HG02571 (cell line): ENCODE measurements at regions not wholly inside any gene's neighbourhood (a gene's known extent, or its start where the extent isn't known, plus 50 kb on each side); places are given as distances from the start of the nearest gene placed in this dataset.

ENCODE experiments used
- ATAC-seq: cut with Tn5 transposase; IDR thresholded peaks from one replicate; pipeline ENCODE4 v1.9.1; 2021; ENCODE audit warnings: mild to moderate bottlenecking, moderate library complexity; ENCODE audit not compliant: unreplicated experiment

DNA sequence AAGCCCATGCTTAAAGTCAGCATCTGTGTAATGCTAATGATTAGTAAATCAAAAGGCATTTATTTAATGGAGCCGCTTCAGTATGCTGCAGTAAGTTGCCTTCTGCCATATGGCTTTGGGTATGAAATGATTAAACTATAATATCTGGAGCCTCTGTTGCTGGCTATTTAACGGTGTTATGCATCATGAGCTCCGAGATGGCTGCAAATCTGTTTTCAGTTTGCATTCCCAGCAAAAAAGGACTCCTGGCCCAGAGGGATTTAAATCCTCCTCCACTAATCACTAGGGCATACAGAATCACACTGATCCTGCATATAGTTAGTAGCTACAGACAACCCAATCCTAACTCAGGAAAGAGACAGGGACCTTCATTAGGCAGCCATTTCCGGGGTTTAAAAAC, 171.5 kb upstream of the EEA1 start:
- ATAC-seq: no peak

GRCh38 chr12:93101367-93101766, 172.3 kb upstream of the EEA1 start:
- ATAC-seq: no peak

GRCh38 chr12:93102312-93102711, 173.2 kb upstream of the EEA1 start:
- no peak for ATAC-seq

DNA sequence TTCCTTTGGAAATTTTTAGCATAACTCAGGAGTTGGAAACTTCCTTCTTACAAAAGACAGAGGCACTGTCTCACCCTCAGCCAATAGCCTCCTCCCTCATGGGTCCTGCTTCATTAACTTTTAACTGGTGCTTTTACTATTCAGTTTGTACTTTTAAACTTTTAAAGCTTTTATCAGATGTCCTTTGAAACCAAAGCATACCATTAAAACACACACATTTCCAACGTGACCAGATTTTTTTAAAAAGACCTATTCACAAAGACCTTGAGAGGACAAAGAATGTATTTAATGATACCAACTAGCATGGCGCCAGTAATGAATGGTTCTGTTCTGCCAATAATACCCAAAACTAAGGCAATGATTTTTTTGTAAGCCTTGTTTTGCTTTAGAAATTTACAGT, 173.6 kb upstream of the EEA1 start:
- no peak for ATAC-seq

GRCh38 chr12:93103154-93103553, 174.1 kb upstream of the EEA1 start:
- no peak for ATAC-seq

DNA sequence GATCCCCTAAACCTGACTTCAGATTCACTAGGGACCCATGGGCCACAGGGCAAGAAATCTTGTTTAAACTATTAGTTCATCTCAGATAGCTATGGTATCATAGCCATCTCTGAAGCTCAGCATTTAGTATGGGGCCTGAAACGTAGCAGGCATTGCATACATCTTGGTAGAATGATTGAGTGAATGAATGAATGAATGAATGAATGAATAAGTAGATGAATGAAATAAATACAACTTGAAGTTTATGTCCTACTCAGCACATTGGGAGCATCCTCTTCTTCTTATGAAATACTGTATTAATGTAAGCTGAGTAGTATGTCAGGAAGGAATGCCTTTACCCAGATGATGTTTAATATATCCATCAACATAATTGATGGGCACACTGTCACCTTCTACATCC, 175.4 kb upstream of the EEA1 start:
- no peak for ATAC-seq

GRCh38 chr12:93106910-93107309, 177.8 kb upstream of the EEA1 start:
- ATAC-seq: no peak

DNA sequence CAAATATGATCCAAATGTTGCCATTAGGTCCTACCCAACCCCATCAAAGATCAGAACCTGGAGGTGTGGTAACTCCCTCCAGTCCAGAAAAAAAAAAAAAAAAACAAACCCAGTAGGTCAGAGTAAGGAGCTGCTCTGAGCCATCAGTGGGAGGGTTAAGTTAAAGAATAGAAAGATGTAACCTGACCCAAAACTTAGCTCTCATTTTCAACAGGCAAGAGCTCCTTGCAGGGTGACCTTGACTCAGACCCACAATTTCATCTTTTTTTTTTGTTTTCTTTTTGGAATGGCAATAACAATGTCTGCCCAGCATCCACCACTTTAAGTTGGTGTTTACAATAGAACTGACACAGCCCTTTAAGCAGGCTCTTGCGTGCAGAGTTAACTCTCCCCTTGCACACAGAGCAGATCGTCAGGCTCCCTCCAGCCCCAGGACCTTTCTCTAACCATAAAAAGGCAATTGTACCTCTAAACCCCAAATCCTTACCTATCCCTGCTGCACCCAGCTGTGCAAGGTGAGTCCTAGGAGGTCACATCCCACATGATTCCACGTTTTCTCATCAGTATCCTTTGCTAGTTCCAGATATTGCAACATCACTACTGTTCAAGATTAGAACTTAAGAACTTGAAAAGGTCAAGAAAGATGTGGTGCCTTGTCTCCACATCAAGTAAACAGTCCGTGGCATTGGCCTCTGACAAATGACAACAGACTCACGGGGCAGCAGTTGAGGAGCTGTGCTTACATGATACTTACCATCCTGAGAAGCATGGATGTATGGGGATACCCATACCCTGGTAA, 178.6 kb upstream of the EEA1 start:
- ATAC-seq: no peak

- no peak for ATAC-seq
Observed at GRCh38 chr12:93108985-93109384, 179.9 kb upstream of the EEA1 start.

GRCh38 chr12:93109551-93110203, 180.6 kb upstream of the EEA1 start:
- no peak for ATAC-seq

DNA sequence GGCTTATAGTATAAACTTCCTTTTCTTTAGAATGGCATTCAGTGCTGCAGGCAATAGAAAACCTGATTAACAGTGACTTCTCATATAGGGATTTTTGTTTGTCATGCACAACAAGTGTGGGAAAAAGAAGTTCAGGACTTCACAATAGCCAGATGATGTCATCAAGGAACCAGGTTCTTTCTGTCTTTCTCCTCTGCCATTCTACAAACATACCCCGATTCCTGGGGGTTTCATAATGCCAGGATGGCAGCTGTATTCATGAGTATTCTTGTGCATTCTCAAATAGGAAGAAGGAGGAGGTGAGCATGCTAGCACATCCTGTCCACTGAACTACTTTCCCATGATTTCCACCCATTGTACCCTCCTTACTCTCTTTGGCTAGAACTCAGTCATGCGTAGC, 182.7 kb upstream of the EEA1 start:
- no peak for ATAC-seq

- ATAC-seq: no peak
Observed at GRCh38 chr12:93113317-93114006, 184.4 kb upstream of the EEA1 start.

DNA sequence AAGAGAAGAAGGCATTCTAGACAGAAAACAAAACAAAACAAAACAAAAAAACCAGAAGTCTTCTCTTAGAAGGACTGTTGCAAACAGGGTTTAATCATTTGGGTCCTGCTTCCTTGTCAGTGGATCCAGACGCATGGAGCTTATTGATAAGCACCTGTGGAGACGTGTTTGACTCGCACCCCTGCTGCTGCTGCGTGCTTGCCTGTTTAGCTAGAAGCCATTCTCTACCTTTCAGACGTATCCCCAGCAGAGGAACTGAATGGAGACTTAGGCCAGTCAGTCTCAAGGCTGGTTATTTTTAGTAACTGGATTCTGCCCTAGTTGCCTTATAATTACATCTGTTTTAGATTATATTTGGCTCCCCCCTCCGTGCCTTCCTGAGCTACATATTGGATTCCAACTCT, 186.1 kb upstream of the EEA1 start:
- no peak for ATAC-seq

DNA sequence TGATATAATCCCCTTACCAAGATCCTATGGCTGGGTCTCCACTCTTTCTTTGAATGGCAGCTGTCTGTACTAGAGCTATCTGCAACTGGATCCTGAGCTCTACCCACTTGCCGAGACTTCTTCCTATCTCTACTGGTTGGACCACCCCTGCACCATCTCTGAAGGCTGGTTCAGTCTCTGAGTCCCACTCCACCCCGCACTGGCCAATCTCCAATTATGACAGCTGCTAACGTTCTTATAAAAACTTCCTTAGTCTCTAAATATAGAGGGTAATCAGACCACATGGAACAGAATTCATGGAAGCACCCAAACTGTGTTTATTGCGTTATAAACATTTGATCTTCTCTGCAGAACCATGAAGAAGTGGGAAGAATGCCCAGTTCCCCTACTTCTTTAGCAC, 186.6 kb upstream of the EEA1 start:
- no peak for ATAC-seq

- ATAC-seq: no peak
Observed at GRCh38 chr12:93116632-93117031, 187.5 kb upstream of the EEA1 start.

DNA sequence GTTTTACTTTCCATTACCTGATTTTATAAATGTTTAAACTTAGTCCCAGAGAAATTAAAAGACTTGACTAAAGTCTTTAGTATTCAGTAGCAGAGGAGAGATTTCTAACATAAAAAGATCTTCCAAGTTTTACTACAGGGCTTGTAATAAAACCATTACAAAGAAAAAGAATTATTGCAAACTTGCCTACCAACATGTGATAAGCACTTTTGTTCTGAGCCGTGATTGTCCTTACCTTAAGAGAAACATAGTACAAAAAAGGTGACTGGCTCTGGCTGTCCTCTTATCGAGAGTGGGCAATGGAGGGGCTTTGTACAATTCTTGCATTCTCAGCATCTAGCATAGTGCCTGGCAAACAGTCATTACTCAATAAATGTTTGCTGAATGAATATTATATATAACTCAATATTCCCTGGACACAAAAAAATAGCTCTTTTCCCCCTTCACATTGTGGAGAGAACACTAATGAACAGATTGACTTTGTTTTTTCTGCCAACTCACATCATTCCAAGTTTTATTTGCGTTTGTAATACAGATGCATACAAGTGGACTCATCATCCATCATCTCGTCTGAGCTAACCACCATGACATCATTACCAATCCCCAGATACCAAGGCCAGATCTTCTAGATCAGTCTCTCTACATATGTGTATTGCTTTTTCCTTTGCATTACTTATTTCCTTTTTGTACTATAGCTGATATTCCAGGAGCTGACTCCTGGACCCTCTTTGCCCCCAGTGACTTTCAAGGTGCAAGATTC, 192.8 kb upstream of the EEA1 start:
- no peak for ATAC-seq

GRCh38 chr12:93122569-93123091, 193.5 kb upstream of the EEA1 start:
- ATAC-seq: no peak

DNA sequence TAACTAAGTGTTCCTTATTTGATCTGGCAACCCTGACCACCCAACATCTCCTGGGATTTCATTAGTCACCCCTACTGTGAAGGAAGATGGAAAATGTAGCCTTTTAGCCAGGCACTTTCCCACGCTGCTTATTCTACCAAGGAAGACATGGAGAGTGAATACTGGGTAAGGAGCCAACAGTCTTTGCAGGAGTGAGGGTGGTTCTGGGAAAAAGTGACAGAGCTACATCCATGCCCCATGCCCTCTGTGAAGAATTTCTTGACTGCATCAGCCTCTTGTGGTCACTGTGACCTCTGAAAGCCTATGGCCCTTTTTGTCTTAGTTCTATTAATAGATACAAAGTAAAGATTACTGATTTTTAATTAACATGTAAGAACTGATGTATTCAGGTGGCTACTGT, 196.0 kb upstream of the EEA1 start:
- no peak for ATAC-seq

- no peak for ATAC-seq
Observed at GRCh38 chr12:93126069-93126474, 197.0 kb upstream of the EEA1 start.

- no peak for ATAC-seq
Observed at GRCh38 chr12:93127107-93127560, 198.0 kb upstream of the EEA1 start.
